ENCODE measurements at regions not wholly inside any gene's neighbourhood (a gene's known extent, or its start where the extent isn't known, plus 50 kb on each side); places are given as distances from the start of the nearest gene placed in this dataset.

GRCh38 chr9:13939701-13940490 is 374.0 kb downstream of the NFIB start:
- no peaks in the 10 kb centered on the region for H3K36me3 ChIP-seq (ENCODE audit: control insufficient read depth, insufficient read depth, low read length)
- H4K20me1 ChIP-seq (replicated peaks; ENCODE audit: control insufficient read depth, insufficient read depth, low read length): no peaks in the 10 kb centered on the region
- POLR2A ChIA-PET: no interaction called here
- H3K4me2 ChIP-seq (ENCODE audit: insufficient read depth, low read length): no peak overlapping the region
- in situ Hi-C loops (cut with MboI) (no loop called here), intact Hi-C loops (cut with micrococcal nuclease) (no loop called here)
- CTCF ChIA-PET (ENCODE audit: low intra/inter-chr PET ratio): no interaction called here
- WGBS (ENCODE audit: insufficient coverage, low coverage, missing lambda C conversion rate): 2% methylated on average over 6 of the region's 8 CpGs
- FAIRE-seq: no peak
- H3K27me3 ChIP-seq (ENCODE audit: control insufficient read depth in 2 of 2, insufficient read depth in 2 of 2, low read length in 2 of 2): no peaks in the 10 kb centered on the region
- H3K4me3 ChIP-seq: no peak overlapping the region
- H3K4me1 ChIP-seq (replicated peaks in 1 of 2; ENCODE audit: control insufficient read depth in 2 of 2, insufficient read depth in 2 of 2, low read length in 2 of 2): no peaks in the 10 kb centered on the region
- H2AFZ ChIP-seq (ENCODE audit: low read depth, low read length): no peak overlapping the region
- DNase-seq (ENCODE audit: extremely low read depth in 1 of 4, low spot score in 3 of 4): no peak
- ATAC-seq: no peak
- no peaks in the 10 kb centered on the region for H3K9me1 ChIP-seq (ENCODE audit: control insufficient read depth, insufficient read depth, low read length)
- no peak overlapping the region for H3K9ac ChIP-seq (ENCODE audit: insufficient read depth in 1 of 2, low read depth in 2 of 2, low read length in 2 of 2)
- H3K27ac ChIP-seq (ENCODE audit: extremely low read depth, low read depth, low read length): no peak overlapping the region
- no TSS peak for BruUV-seq (replicated peaks)
- no peaks in the 10 kb centered on the region for H3K79me2 ChIP-seq (ENCODE audit: control insufficient read depth, insufficient read depth, low read length)
- H3K9me3 ChIP-seq (replicated peaks; ENCODE audit: control insufficient read depth, insufficient read depth, low read depth, low read length): no peaks in the 10 kb centered on the region
- TF ChIP-seq ZNF184 (CRISPR knock-in tag; IDR thresholded peaks at IDR 0.05): no peak
- no peak for TF ChIP-seq ZNF232 (CRISPR knock-in tag; IDR thresholded peaks at IDR 0.05)
- TF ChIP-seq HNRNPK (IDR thresholded peaks at IDR 0.05; ENCODE audit: low read depth, low read length, poor library complexity, severe bottlenecking): no peak
- no peak for TF ChIP-seq ZNF561 (CRISPR knock-in tag; conservative IDR thresholded peaks at IDR 0.05)
- TF ChIP-seq ZNF449 (CRISPR knock-in tag; IDR thresholded peaks at IDR 0.05): no peak
- no peak for TF ChIP-seq NR0B1 (IDR thresholded peaks at IDR 0.05; ENCODE audit: partially characterized antibody)
- no peak for TF ChIP-seq ATF6 (CRISPR knock-in tag; IDR thresholded peaks at IDR 0.05)
- no peak for TF ChIP-seq HMG20A (CRISPR knock-in tag; conservative IDR thresholded peaks at IDR 0.05)
- TF ChIP-seq E2F1 (CRISPR knock-in tag; IDR thresholded peaks at IDR 0.05): no peak
- TF ChIP-seq FOS (IDR thresholded peaks at IDR 0.05; ENCODE audit: extremely low read depth, insufficient read length): no peak
- TF ChIP-seq KAT7 (CRISPR knock-in tag; IDR thresholded peaks at IDR 0.05; ENCODE audit: borderline replicate concordance): no peak
- TF ChIP-seq SMARCA4 (IDR thresholded peaks at IDR 0.05): no peak
- no peak for TF ChIP-seq MAZ (CRISPR knock-in tag; conservative IDR thresholded peaks at IDR 0.05 in 1 of 2, IDR thresholded peaks at IDR 0.05 in 1 of 2)
- no peak for TF ChIP-seq SMAD2 (IDR thresholded peaks at IDR 0.05; ENCODE audit: low read depth, low read length)
- no peak for TF ChIP-seq NFIC (IDR thresholded peaks at IDR 0.05)

Data from K562 (cell line).